ENCODE measurements at regions not wholly inside any gene's neighbourhood (a gene's known extent, or its start where the extent isn't known, plus 50 kb on each side); places are given as distances from the start of the nearest gene placed in this dataset.

GRCh38 chr6:18748314-18748713 lies 361.2 kb downstream of the RNF144B start:
- H3K27ac Mint-ChIP-seq: no peak overlapping the region
- peaks cover 0 to 6% of the 10 kb centered on the region in 2 donors for H3K9me3 Mint-ChIP-seq
- no peak for DNase-seq
- no peak overlapping the region for H3K4me3 Mint-ChIP-seq
- peaks cover 7% of the 10 kb centered on the region for H3K4me1 Mint-ChIP-seq
- H3K27me3 Mint-ChIP-seq: no peaks in the 10 kb centered on the region
- no peak for ATAC-seq

GRCh38 chr6:18752278-18753068 lies 365.3 kb downstream of the RNF144B start:
- Mint-ChIP-seq H3K27me3 (no peaks in the 10 kb centered on the region), H3K4me1 (peaks cover 7% of the 10 kb centered on the region), H3K4me3 (no peak overlapping the region), H3K27ac (no peak overlapping the region), H3K9me3 (peaks cover 0 to 11% of the 10 kb centered on the region in 2 donors)
- no peak for ATAC-seq
- no peak for DNase-seq

GRCh38 chr6:18753076-18753475 lies 365.9 kb downstream of the RNF144B start:
- Mint-ChIP-seq H3K27ac (no peak overlapping the region), H3K9me3 (peaks cover 2 to 11% of the 10 kb centered on the region in 2 donors), H3K4me1 (peaks cover 7% of the 10 kb centered on the region), H3K4me3 (no peak overlapping the region), H3K27me3 (no peaks in the 10 kb centered on the region)
- DNase-seq: no peak
- ATAC-seq: no peak

GRCh38 chr6:18763086-18763485 lies 375.9 kb downstream of the RNF144B start:
- peaks cover 0 to 16% of the 10 kb centered on the region in 2 donors for H3K9me3 Mint-ChIP-seq
- no peak overlapping the region for H3K27ac Mint-ChIP-seq
- H3K4me3 Mint-ChIP-seq: no peak overlapping the region
- DNase-seq (no peak), ATAC-seq (no peak)
- no peaks in the 10 kb centered on the region for H3K27me3 Mint-ChIP-seq
- no peaks in the 10 kb centered on the region for H3K4me1 Mint-ChIP-seq

GRCh38 chr6:18784794-18785193 lies 397.6 kb downstream of the RNF144B start:
- H3K27ac Mint-ChIP-seq: no peak overlapping the region
- no peak for ATAC-seq
- peaks cover 27 to 44% of the 10 kb centered on the region in 2 donors for H3K9me3 Mint-ChIP-seq
- no peak for DNase-seq
- H3K4me1 Mint-ChIP-seq: no peaks in the 10 kb centered on the region
- no peak overlapping the region for H3K4me3 Mint-ChIP-seq
- no peaks in the 10 kb centered on the region for H3K27me3 Mint-ChIP-seq

- no peak for DNase-seq
- Mint-ChIP-seq H3K9me3 (peaks cover 27 to 44% of the 10 kb centered on the region in 2 donors), H3K4me3 (no peak overlapping the region), H3K27ac (no peak overlapping the region), H3K27me3 (no peaks in the 10 kb centered on the region), H3K4me1 (no peaks in the 10 kb centered on the region)
- ATAC-seq: no peak
These were observed 398.8 kb downstream of the RNF144B start for GRCh38 chr6:18785810-18786490.

- ATAC-seq (no peak), DNase-seq (no peak)
- Mint-ChIP-seq H3K27ac (no peak overlapping the region), H3K27me3 (no peaks in the 10 kb centered on the region), H3K9me3 (peaks cover 26 to 30% of the 10 kb centered on the region in 2 donors), H3K4me3 (no peak overlapping the region), H3K4me1 (no peaks in the 10 kb centered on the region)
These were observed 405.7 kb downstream of the RNF144B start for GRCh38 chr6:18792866-18793265.

GRCh38 chr6:18795726-18796125 lies 408.6 kb downstream of the RNF144B start:
- Mint-ChIP-seq H3K27me3 (no peaks in the 10 kb centered on the region), H3K4me3 (no peak overlapping the region), H3K4me1 (no peaks in the 10 kb centered on the region), H3K27ac (no peak overlapping the region), H3K9me3 (peaks cover 32 to 35% of the 10 kb centered on the region in 2 donors)
- no peak for DNase-seq
- ATAC-seq: no peak

- Mint-ChIP-seq H3K4me3 (no peak overlapping the region), H3K4me1 (no peaks in the 10 kb centered on the region), H3K9me3 (peaks cover 21 to 41% of the 10 kb centered on the region in 2 donors), H3K27me3 (no peaks in the 10 kb centered on the region), H3K27ac (no peak overlapping the region)
- DNase-seq (no peak), ATAC-seq (no peak)
These were observed 433.6 kb downstream of the RNF144B start for GRCh38 chr6:18820725-18821124.

GRCh38 chr6:18823782-18824386 lies 436.7 kb downstream of the RNF144B start:
- H3K27ac Mint-ChIP-seq: peak overlapping the region; percentile 8 to 50
- peak; percentile 7 to 25 for DNase-seq
- no peak for ATAC-seq
- no peaks in the 10 kb centered on the region for H3K4me1 Mint-ChIP-seq
- H3K9me3 Mint-ChIP-seq: peaks cover 31 to 55% of the 10 kb centered on the region in 2 donors
- H3K27me3 Mint-ChIP-seq: no peaks in the 10 kb centered on the region
- no peak overlapping the region for H3K4me3 Mint-ChIP-seq

GRCh38 chr6:18829272-18829870 lies 442.2 kb downstream of the RNF144B start:
- peaks cover 21 to 31% of the 10 kb centered on the region in 2 donors for H3K9me3 Mint-ChIP-seq

GRCh38 chr6:18835976-18836375 lies 448.8 kb downstream of the RNF144B start:
- DNase-seq (no peak), ATAC-seq (no peak)
- no peak overlapping the region for H3K27ac Mint-ChIP-seq
- H3K4me3 Mint-ChIP-seq: no peak overlapping the region
- no peaks in the 10 kb centered on the region for H3K4me1 Mint-ChIP-seq
- no peaks in the 10 kb centered on the region for H3K27me3 Mint-ChIP-seq
- peaks cover 0 to 10% of the 10 kb centered on the region in 2 donors for H3K9me3 Mint-ChIP-seq

More at GRCh38 chr6:18829272-18829870, 442.2 kb downstream of the RNF144B start:
- H3K27ac Mint-ChIP-seq: no peak overlapping the region
- ATAC-seq (no peak), DNase-seq (no peak)
- H3K4me3 Mint-ChIP-seq: no peak overlapping the region
- H3K27me3 Mint-ChIP-seq: no peaks in the 10 kb centered on the region
- no peaks in the 10 kb centered on the region for H3K4me1 Mint-ChIP-seq

- no peaks in the 10 kb centered on the region for H3K27me3 Mint-ChIP-seq
- no peak overlapping the region for H3K27ac Mint-ChIP-seq
- H3K4me3 Mint-ChIP-seq: no peak overlapping the region
- no peak for ATAC-seq
- H3K9me3 Mint-ChIP-seq: peaks cover 0 to 8% of the 10 kb centered on the region in 2 donors
- no peaks in the 10 kb centered on the region for H3K4me1 Mint-ChIP-seq
- no peak for DNase-seq
These were observed 449.9 kb downstream of the RNF144B start for GRCh38 chr6:18837013-18837412.

- peaks cover 0 to 12% of the 10 kb centered on the region in 2 donors for H3K9me3 Mint-ChIP-seq
- no peak for ATAC-seq
- no peaks in the 10 kb centered on the region for H3K4me1 Mint-ChIP-seq
- H3K27ac Mint-ChIP-seq: no peak overlapping the region
- no peaks in the 10 kb centered on the region for H3K27me3 Mint-ChIP-seq
- no peak for DNase-seq
- no peak overlapping the region for H3K4me3 Mint-ChIP-seq
These were observed 455.4 kb downstream of the RNF144B start for GRCh38 chr6:18842534-18842933.

- no peak overlapping the region for H3K27ac Mint-ChIP-seq
- peaks cover 8 to 12% of the 10 kb centered on the region in 2 donors for H3K9me3 Mint-ChIP-seq
- DNase-seq (no peak), ATAC-seq (no peak)
- H3K4me1 Mint-ChIP-seq: no peaks in the 10 kb centered on the region
- H3K4me3 Mint-ChIP-seq: no peak overlapping the region
- no peaks in the 10 kb centered on the region for H3K27me3 Mint-ChIP-seq
These were observed 458.7 kb downstream of the RNF144B start for GRCh38 chr6:18845896-18846295.
